CD4-positive, alpha-beta T cell (primary cell): ENCODE measurements at regions not wholly inside any gene's neighbourhood (a gene's known extent, or its start where the extent isn't known, plus 50 kb on each side); places are given as distances from the start of the nearest gene placed in this dataset.
"Not testable (repeated sequence)": the region's sequence is repeated elsewhere in the genome, so short reads cannot be mapped to it uniquely, and the experiment has no call there.

Experiments used
- ATAC-seq: fragments of 200-7000 bp; cut with Tn5 transposase; one replicate; pipeline ENCODE4 v1.10.0; 2022; ENCODE audit warnings: mild to moderate bottlenecking; ENCODE audit not compliant: poor library complexity
- CTCF ChIA-PET: fragments of 350-600 bp; sonication (Branson Sonifier 250); formaldehyde crosslinking; loops from one replicate; lab custom pipeline; 2021; ENCODE audit warnings: antibody characterized with exemption, inconsistent platforms; lab: Charles Lee
- POLR2A ChIA-PET: fragments of 350-600 bp; sonication (Branson Sonifier 250); formaldehyde crosslinking; loops from one replicate; lab custom pipeline; 2021; ENCODE audit warnings: antibody characterized with exemption, inconsistent platforms; lab: Charles Lee
- DNase-seq, 14 experiments: peaks; one replicate each; pipeline ENCODE4 v3.0.0-alpha.2; 2013 to 2020; ENCODE audit warnings: mixed read lengths in 2 of 14
- H3K27ac ChIP-seq, 2 donors: one replicate each; pipeline versions ENCODE4 v1.5.1 to v1.7.0; 2013; ENCODE audit warnings: low read length in 2 of 2, low read depth in 1 of 2, mild to moderate bottlenecking in 1 of 2
- H3K27me3 ChIP-seq, 2 experiments: 1 replicate in 1 of 2; 2 replicates in 1 of 2; pipeline versions ENCODE4 v1.6.1 to v1.7.0; 2013; ENCODE audit warnings: low read length in 2 of 2, control low read depth in 1 of 2, mild to moderate bottlenecking in 1 of 2, moderate library complexity in 1 of 2; ENCODE audit not compliant: insufficient read depth in 2 of 2, control insufficient read depth in 1 of 2
- H3K36me3 ChIP-seq: one replicate; pipeline ENCODE4 v1.6.1; 2013; ENCODE audit warnings: low read length, control low read depth; ENCODE audit not compliant: insufficient read depth
- H3K4me1 ChIP-seq: one replicate; pipeline ENCODE4 v1.6.1; 2013; ENCODE audit warnings: low read length, control low read depth; ENCODE audit not compliant: insufficient read depth
- H3K4me3 ChIP-seq: one replicate; pipeline ENCODE4 v1.5.1; 2013; ENCODE audit warnings: mild to moderate bottlenecking, low read length, moderate library complexity
- H3K9me3 ChIP-seq, 2 experiments: 1 replicate in 1 of 2; 2 replicates in 1 of 2; pipeline versions ENCODE4 v1.6.1 to v1.7.0; 2013; ENCODE audit warnings: low read length in 2 of 2, mild to moderate bottlenecking in 2 of 2, control low read depth in 1 of 2, moderate library complexity in 1 of 2; ENCODE audit not compliant: control insufficient read depth in 1 of 2, insufficient read depth in 1 of 2
- H3K27ac Mint-ChIP-seq: one replicate; pipeline ENCODE4 v1.8.0; 2020; ENCODE audit warnings: mixed read lengths
- H3K27me3 Mint-ChIP-seq: one replicate; pipeline ENCODE4 v1.8.0; 2021; ENCODE audit warnings: mixed read lengths
- H3K36me3 Mint-ChIP-seq: one replicate; pipeline ENCODE4 v1.8.0; 2021; ENCODE audit warnings: low read depth, mixed read lengths
- H3K4me1 Mint-ChIP-seq: one replicate; pipeline ENCODE4 v1.8.0; 2021; ENCODE audit warnings: low read depth, mixed read lengths
- H3K4me3 Mint-ChIP-seq: one replicate; pipeline ENCODE4 v1.8.0; 2020; ENCODE audit warnings: mild to moderate bottlenecking, mixed read lengths
- H3K9me3 Mint-ChIP-seq: one replicate; pipeline ENCODE4 v1.8.0; 2020; ENCODE audit warnings: mixed read lengths
- intact Hi-C, 2 experiments: fragments of 100-400 bp; cut with DNase I in 1 of 2; cut with micrococcal nuclease in 1 of 2; formaldehyde crosslinking; loops; one replicate each; pipeline versions ENCODE4 v1.15.1 to v1.9.0; 2023 to 2025; cut with DNase I, micrococcal nuclease
- TF ChIP-seq, protein P1 (sequence below): fragments of 200-600 bp; IDR thresholded peaks from one replicate; pipeline ENCODE4 v1.8.0; 2022; ENCODE audit warnings: antibody characterized with exemption, mild to moderate bottlenecking

DNA sequence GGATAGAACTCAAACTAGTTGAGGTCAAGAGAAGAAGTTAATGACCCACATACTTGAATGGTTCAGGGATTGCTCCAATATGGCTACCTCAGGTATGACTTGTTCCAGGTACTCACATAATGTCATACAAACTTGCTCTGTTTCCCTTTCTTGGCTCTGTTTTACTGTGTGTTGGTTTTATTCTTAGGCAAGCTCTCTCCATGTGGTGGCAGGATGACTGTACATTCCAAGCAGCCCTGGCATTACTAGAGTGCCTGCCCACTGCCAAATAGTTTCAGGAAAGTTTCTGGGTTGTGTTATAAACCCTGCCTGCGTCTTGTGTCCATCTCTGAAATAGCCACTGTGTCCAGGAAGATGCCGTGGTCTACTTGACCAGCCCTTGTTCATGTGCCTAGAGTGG lies 476.8 kb downstream of the SHISA9 start:
- Histone ChIP-seq H3K36me3 (no peaks in the 10 kb centered on the region), H3K9me3 (peaks cover 0 to 20% of the 10 kb centered on the region in 2 experiments), H3K27me3 (no peaks in the 10 kb centered on the region), H3K27ac (no peak overlapping the region), H3K4me3 (no peak overlapping the region), H3K4me1 (no peaks in the 10 kb centered on the region)
- TF ChIP-seq, protein P1, sequence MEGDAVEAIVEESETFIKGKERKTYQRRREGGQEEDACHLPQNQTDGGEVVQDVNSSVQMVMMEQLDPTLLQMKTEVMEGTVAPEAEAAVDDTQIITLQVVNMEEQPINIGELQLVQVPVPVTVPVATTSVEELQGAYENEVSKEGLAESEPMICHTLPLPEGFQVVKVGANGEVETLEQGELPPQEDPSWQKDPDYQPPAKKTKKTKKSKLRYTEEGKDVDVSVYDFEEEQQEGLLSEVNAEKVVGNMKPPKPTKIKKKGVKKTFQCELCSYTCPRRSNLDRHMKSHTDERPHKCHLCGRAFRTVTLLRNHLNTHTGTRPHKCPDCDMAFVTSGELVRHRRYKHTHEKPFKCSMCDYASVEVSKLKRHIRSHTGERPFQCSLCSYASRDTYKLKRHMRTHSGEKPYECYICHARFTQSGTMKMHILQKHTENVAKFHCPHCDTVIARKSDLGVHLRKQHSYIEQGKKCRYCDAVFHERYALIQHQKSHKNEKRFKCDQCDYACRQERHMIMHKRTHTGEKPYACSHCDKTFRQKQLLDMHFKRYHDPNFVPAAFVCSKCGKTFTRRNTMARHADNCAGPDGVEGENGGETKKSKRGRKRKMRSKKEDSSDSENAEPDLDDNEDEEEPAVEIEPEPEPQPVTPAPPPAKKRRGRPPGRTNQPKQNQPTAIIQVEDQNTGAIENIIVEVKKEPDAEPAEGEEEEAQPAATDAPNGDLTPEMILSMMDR = no peak
- Mint-ChIP-seq H3K36me3 (no peaks in the 10 kb centered on the region), H3K27ac (no peak overlapping the region), H3K4me1 (no peaks in the 10 kb centered on the region), H3K27me3 (no peaks in the 10 kb centered on the region), H3K9me3 (peaks cover 13% of the 10 kb centered on the region), H3K4me3 (no peak overlapping the region)
- CTCF ChIA-PET = no interaction called here
- intact Hi-C loops = no loop called here
- no peak for ATAC-seq
- no peak for DNase-seq
- POLR2A ChIA-PET = no interaction called here

DNA sequence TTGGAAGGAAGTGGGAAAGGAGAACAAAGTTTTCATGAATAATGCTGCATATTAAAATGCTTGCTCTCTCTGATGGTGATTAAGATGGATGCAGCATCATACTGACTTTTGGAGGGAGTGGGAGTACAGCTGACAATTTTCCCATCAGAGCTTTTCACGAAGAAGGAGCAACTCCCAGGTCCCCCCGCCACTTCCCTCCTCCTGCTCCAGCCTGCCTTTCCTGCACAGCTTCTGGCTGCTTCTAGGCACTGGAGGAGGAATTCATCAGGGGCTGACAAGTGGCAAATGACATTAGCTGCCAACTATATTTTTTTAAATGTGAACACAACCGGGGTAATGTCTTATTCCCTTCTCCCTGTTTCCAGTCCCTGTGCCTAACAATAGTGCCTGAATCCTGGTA lies 477.9 kb downstream of the SHISA9 start:
- no peaks in the 10 kb centered on the region for H3K36me3 ChIP-seq
- no peaks in the 10 kb centered on the region for H3K4me1 ChIP-seq
- intact Hi-C loops = no loop called here
- peaks cover 4 to 22% of the 10 kb centered on the region in 2 experiments for H3K9me3 ChIP-seq
- H3K4me3 Mint-ChIP-seq = no peak overlapping the region
- no peaks in the 10 kb centered on the region for H3K36me3 Mint-ChIP-seq
- peaks cover 13% of the 10 kb centered on the region for H3K9me3 Mint-ChIP-seq
- H3K4me3 ChIP-seq = no peak overlapping the region
- H3K4me1 Mint-ChIP-seq = no peaks in the 10 kb centered on the region
- no peak overlapping the region for H3K27ac Mint-ChIP-seq
- TF ChIP-seq, protein P1 = no peak
- H3K27me3 Mint-ChIP-seq = no peaks in the 10 kb centered on the region
- CTCF ChIA-PET = no interaction called here
- H3K27ac ChIP-seq = no peak overlapping the region
- ATAC-seq (no peak), DNase-seq (no peak)
- POLR2A ChIA-PET = interaction anchor here (0.7 kb wide), 1 partner anchor 780 kb away, joined by 3 read pairs; no protein-coding TSS in a partner anchor
- no peaks in the 10 kb centered on the region for H3K27me3 ChIP-seq

DNA sequence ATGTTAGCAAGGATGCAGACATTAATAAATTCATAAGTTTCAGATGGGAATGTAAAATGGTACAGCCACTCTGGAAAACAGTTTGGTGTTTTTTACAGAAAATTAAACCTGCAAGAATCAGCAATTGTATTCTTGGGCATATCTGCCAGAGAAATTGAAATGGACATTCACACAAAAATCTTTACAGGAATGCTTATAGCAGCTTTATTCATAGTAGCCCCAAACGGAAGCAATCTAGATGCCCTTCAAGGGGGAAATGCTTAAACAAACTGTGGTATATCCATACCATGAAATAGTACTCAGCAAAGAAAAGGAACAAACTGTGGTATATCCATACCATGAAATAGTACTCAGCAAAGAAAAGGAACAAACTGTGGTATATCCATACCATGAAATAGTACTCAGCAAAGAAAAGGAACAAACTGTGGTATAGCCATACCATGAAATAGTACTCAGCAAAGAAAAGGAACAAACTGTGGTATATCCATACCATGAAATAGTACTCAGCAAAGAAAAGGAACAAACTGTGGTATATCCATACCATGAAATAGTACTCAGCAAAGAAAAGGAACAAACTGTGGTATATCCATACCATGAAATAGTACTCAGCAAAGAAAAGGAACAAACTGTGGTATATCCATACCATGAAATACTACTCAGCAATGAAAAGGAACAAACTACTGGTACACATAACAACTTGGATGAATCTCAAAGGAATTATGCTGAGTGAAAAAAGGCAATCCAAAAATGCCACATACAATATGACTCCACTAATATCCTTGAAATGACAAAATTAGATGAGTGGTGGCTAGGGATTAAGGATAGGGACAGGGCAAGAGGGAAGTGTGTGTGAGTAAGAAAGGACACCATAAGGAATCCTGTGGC lies 484.0 kb downstream of the SHISA9 start:
- H3K36me3 Mint-ChIP-seq, H3K36me3 ChIP-seq, H3K27ac Mint-ChIP-seq, H3K27ac ChIP-seq, H3K27me3 Mint-ChIP-seq, POLR2A ChIA-PET, H3K4me3 ChIP-seq, intact Hi-C loops, DNase-seq, H3K27me3 ChIP-seq, H3K4me1 Mint-ChIP-seq, CTCF ChIA-PET, H3K4me3 Mint-ChIP-seq, ATAC-seq, H3K4me1 ChIP-seq: not testable (repeated sequence)
- H3K9me3 Mint-ChIP-seq = peaks cover 24% of the 10 kb centered on the region
- H3K9me3 ChIP-seq = peaks cover 18 to 20% of the 10 kb centered on the region in 2 experiments
